Osteocyte (in vitro differentiated cells): ENCODE measurements at regions not wholly inside any gene's neighbourhood (a gene's known extent, or its start where the extent isn't known, plus 50 kb on each side); places are given as distances from the start of the nearest gene placed in this dataset.

Experiments
- DNase-seq: peaks from one replicate; pipeline ENCODE4 v3.0.0; 2021; ENCODE audit warnings: mixed read lengths; ENCODE audit not compliant: unreplicated experiment; ENCODE audit errors: extremely low spot score
- H3K27ac Mint-ChIP-seq: one replicate; pipeline ENCODE4 v1.8.0; 2021; ENCODE audit warnings: mild to moderate bottlenecking, mixed read lengths; ENCODE audit not compliant: unreplicated experiment
- H3K27me3 Mint-ChIP-seq: one replicate; pipeline ENCODE4 v1.8.0; 2021; ENCODE audit warnings: mixed read lengths; ENCODE audit not compliant: unreplicated experiment
- H3K36me3 Mint-ChIP-seq: one replicate; pipeline ENCODE4 v1.8.0; 2021; ENCODE audit warnings: mixed read lengths; ENCODE audit not compliant: unreplicated experiment
- H3K4me1 Mint-ChIP-seq: one replicate; pipeline ENCODE4 v1.8.0; 2021; ENCODE audit warnings: mixed read lengths; ENCODE audit not compliant: unreplicated experiment
- H3K4me3 Mint-ChIP-seq: one replicate; pipeline ENCODE4 v1.8.0; 2021; ENCODE audit warnings: mild to moderate bottlenecking, moderate library complexity, mixed read lengths; ENCODE audit not compliant: unreplicated experiment
- H3K9me3 Mint-ChIP-seq: one replicate; pipeline ENCODE4 v1.8.0; 2021; ENCODE audit warnings: mixed read lengths; ENCODE audit not compliant: unreplicated experiment
- CTCF ChIP-seq: fragments of 200-600 bp; sonication (generic); IDR thresholded peaks from 2 replicates; pipeline ENCODE4 v1.5.0; 2021; ENCODE audit warnings: antibody characterized with exemption, mild to moderate bottlenecking, moderate library complexity

DNA sequence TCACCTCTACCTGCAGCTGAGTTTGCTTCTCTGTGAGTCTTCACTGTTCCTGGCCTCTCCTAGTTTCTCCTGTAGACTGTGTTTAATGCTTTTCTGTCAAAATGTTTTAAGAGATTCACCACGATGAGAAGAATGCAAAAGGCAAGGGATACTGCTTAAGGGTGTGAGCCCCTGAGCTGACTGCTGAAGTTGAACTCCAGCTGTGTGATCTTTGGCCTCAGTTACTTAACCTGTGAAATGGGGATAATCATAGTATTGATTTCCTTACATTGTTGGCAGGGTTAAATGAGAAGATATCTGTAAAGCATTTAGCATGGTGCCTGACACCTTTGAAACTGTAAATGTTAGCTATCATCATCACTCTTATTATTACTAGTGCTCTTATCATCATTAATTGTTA, 230.2 kb upstream of the MYLIP start:
- Mint-ChIP-seq H3K4me3 (no peak overlapping the region), H3K4me1 (peaks cover 26% of the 10 kb centered on the region), H3K27ac (no peak overlapping the region), H3K36me3 (no peaks in the 10 kb centered on the region), H3K27me3 (no peaks in the 10 kb centered on the region), H3K9me3 (peaks cover 3% of the 10 kb centered on the region)
- TF ChIP-seq CTCF, result no peak
- DNase-seq, result no peak

GRCh38 chr6:15897063-15897876, 231.6 kb upstream of the MYLIP start:
- DNase-seq, result no peak
- Mint-ChIP-seq H3K4me3 (no peak overlapping the region), H3K27me3 (no peaks in the 10 kb centered on the region), H3K36me3 (no peaks in the 10 kb centered on the region), H3K9me3 (no peaks in the 10 kb centered on the region), H3K4me1 (peaks cover 26% of the 10 kb centered on the region), H3K27ac (peak overlapping the region; percentile 75)
- TF ChIP-seq CTCF, result no peak

- Mint-ChIP-seq H3K4me1 (peaks cover 12% of the 10 kb centered on the region), H3K4me3 (no peak overlapping the region), H3K27ac (no peak overlapping the region), H3K36me3 (no peaks in the 10 kb centered on the region), H3K27me3 (no peaks in the 10 kb centered on the region), H3K9me3 (no peaks in the 10 kb centered on the region)
- no peak for DNase-seq
- TF ChIP-seq CTCF, result no peak
Measured at GRCh38 chr6:15894973-15895725, 232.3 kb upstream of the DTNBP1 start.

DNA sequence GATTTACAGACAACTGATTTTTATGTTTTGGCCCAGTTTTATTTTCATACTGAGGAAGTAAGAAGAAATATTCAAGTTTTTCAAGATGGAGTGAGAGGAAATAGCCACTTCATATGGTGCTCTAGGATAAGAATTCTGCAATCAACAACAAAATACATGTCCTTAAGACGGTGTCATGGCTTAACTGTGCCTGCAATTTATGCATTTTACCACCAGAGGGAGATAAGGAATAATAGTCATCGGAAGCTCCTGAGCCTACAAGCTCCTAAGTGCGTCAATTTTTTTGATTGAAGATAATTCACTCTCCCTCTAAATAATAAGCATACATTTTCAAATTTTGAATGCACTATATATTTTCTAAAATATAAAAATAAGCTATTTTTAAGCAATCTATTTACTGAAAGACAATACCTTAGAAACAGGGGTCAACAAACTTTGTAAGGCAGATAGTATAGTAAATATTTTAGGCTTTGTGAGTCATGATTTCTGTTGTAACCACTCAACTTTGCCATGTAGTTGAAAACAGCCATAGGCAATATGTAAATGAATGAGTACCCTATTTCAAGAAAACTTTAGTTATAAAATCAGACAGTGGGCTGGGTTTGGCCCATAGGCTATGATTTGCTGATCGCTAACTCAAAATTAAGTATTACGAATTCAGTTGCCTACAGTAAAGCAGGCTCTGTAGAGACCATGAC, 230.9 kb upstream of the DTNBP1 start:
- peak; percentile 49 for TF ChIP-seq CTCF
- Mint-ChIP-seq H3K27ac (no peak overlapping the region), H3K27me3 (no peaks in the 10 kb centered on the region), H3K4me1 (peaks cover 12% of the 10 kb centered on the region), H3K36me3 (no peaks in the 10 kb centered on the region), H3K9me3 (no peaks in the 10 kb centered on the region), H3K4me3 (no peak overlapping the region)
- no peak for DNase-seq

DNA sequence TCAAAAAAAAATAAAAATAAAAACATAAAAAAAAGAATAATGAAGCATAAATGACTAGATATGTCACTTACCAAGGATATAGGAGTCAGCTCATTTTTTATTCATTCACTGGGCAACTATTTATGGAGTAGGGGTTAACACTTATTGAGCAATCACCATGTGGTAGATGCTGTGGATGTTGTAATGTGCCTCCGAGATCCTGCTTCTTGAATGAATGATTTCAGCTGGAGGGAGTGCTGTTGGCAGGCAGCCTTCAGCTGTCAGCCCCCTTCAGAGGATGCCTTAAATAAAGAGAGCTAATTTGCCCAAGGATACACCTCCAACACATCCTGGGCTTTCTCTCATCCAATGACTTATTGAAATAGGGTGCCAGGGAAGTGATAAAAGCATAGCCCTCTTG, 229.5 kb upstream of the DTNBP1 start:
- Mint-ChIP-seq H3K4me1 (peaks cover 10% of the 10 kb centered on the region), H3K9me3 (no peaks in the 10 kb centered on the region), H3K4me3 (no peak overlapping the region), H3K27me3 (peaks cover 2% of the 10 kb centered on the region), H3K36me3 (no peaks in the 10 kb centered on the region), H3K27ac (no peak overlapping the region)
- no peak for TF ChIP-seq CTCF
- no peak for DNase-seq
